ENCODE measurements at regions not wholly inside any gene's neighbourhood (a gene's known extent, or its start where the extent isn't known, plus 50 kb on each side); places are given as distances from the start of the nearest gene placed in this dataset.

- TF ChIP-seq, protein P1, sequence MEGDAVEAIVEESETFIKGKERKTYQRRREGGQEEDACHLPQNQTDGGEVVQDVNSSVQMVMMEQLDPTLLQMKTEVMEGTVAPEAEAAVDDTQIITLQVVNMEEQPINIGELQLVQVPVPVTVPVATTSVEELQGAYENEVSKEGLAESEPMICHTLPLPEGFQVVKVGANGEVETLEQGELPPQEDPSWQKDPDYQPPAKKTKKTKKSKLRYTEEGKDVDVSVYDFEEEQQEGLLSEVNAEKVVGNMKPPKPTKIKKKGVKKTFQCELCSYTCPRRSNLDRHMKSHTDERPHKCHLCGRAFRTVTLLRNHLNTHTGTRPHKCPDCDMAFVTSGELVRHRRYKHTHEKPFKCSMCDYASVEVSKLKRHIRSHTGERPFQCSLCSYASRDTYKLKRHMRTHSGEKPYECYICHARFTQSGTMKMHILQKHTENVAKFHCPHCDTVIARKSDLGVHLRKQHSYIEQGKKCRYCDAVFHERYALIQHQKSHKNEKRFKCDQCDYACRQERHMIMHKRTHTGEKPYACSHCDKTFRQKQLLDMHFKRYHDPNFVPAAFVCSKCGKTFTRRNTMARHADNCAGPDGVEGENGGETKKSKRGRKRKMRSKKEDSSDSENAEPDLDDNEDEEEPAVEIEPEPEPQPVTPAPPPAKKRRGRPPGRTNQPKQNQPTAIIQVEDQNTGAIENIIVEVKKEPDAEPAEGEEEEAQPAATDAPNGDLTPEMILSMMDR (IDR thresholded peaks at IDR 0.05) = no peak
- TF ChIP-seq POLR2A (IDR thresholded peaks at IDR 0.05) = no peak
Observed at GRCh38 chr15:70584838-70585706, 178.3 kb downstream of the UACA start.
